WTC11 (cell line): ENCODE measurements at regions not wholly inside any gene's neighbourhood (a gene's known extent, or its start where the extent isn't known, plus 50 kb on each side); places are given as distances from the start of the nearest gene placed in this dataset.

Experiments used
- ATAC-seq: fragments of 200-7000 bp; cut with Tn5 transposase; 2 replicates; pipeline ENCODE4 v1.10.0; 2021; ENCODE audit warnings: mild to moderate bottlenecking, moderate library complexity
- CTCF ChIA-PET: fragments of 300-600 bp; sonication (Branson Sonifier 250); formaldehyde crosslinking; loops from one replicate; lab custom pipeline; 2021; ENCODE audit warnings: antibody characterized with exemption; lab: Charles Lee
- POLR2A ChIA-PET: fragments of 350-600 bp; sonication (Branson Sonifier 250); formaldehyde crosslinking; loops from one replicate; lab custom pipeline; 2021; ENCODE audit warnings: antibody characterized with exemption; lab: Charles Lee
- DNase-seq: peaks from one replicate; pipeline ENCODE4 v3.0.0; 2021; ENCODE audit warnings: low spot score
- H3K27ac Mint-ChIP-seq: 2 replicates; pipeline ENCODE4 v1.8.0; 2021; ENCODE audit warnings: mixed read lengths
- H3K27me3 Mint-ChIP-seq: 2 replicates; pipeline ENCODE4 v1.8.0; 2021; ENCODE audit warnings: low read depth, mild to moderate bottlenecking, moderate library complexity, mixed read lengths
- H3K36me3 Mint-ChIP-seq: 2 replicates; pipeline ENCODE4 v1.8.0; 2021; ENCODE audit warnings: mixed read lengths
- H3K4me1 Mint-ChIP-seq: 2 replicates; pipeline ENCODE4 v1.8.0; 2022; ENCODE audit warnings: mixed read lengths
- H3K4me3 Mint-ChIP-seq: 2 replicates; pipeline ENCODE4 v1.8.0; 2021; ENCODE audit warnings: mild to moderate bottlenecking, moderate library complexity, mixed read lengths
- H3K9me3 Mint-ChIP-seq: 2 replicates; pipeline ENCODE4 v1.8.0; 2021; ENCODE audit warnings: mixed read lengths
- ETV6 ChIP-seq: sonication (generic); formaldehyde crosslinking; IDR thresholded peaks from 2 replicates; pipeline ENCODE4 v1.8.1; 2022; ENCODE audit warnings: mild to moderate bottlenecking, missing genetic modification reagents
- IRF2 ChIP-seq: sonication (generic); formaldehyde crosslinking; IDR thresholded peaks from 2 replicates; pipeline ENCODE4 v1.8.0; 2022; ENCODE audit warnings: low read depth, missing genetic modification reagents, borderline replicate concordance
- JAZF1 ChIP-seq: fragments of 250-450 bp; sonication (Bioruptor Pico); IDR thresholded peaks from 2 replicates; pipeline ENCODE4 v1.9.0; 2021; ENCODE audit warnings: moderate library complexity, mild to moderate bottlenecking, inconsistent platforms
- NR3C1 ChIP-seq: sonication (generic); formaldehyde crosslinking; conservative IDR thresholded peaks from 2 replicates; pipeline ENCODE4 v1.8.1; 2023; ENCODE audit warnings: low read depth, mild to moderate bottlenecking, missing genetic modification reagents
- RORB ChIP-seq: fragments of 250-450 bp; sonication (Bioruptor Pico); IDR thresholded peaks from 2 replicates; pipeline ENCODE4 v1.9.0; 2021; ENCODE audit warnings: mild to moderate bottlenecking
- SP1 ChIP-seq: sonication (generic); formaldehyde crosslinking; conservative IDR thresholded peaks from 2 replicates; pipeline ENCODE4 v1.8.1; 2022; ENCODE audit warnings: missing genetic modification reagents
- TP53 ChIP-seq: sonication (generic); formaldehyde crosslinking; IDR thresholded peaks from 2 replicates; pipeline ENCODE4 v1.8.1; 2023; ENCODE audit warnings: mild to moderate bottlenecking, missing genetic modification reagents
- ZNF423 ChIP-seq: fragments of 250-450 bp; sonication (Bioruptor Pico); IDR thresholded peaks from 2 replicates; pipeline ENCODE4 v2.1.2; 2022; ENCODE audit warnings: mild to moderate bottlenecking, moderate library complexity
- TF ChIP-seq, protein P1 (sequence below): sonication (generic); formaldehyde crosslinking; IDR thresholded peaks from 2 replicates; pipeline ENCODE4 v1.8.0; 2022; ENCODE audit warnings: mild to moderate bottlenecking, missing genetic modification reagents
- TF ChIP-seq, protein P2 (sequence below): fragments of 250-450 bp; sonication (Bioruptor Pico); IDR thresholded peaks from 2 replicates; pipeline ENCODE4 v2.1.2; 2022; ENCODE audit warnings: mild to moderate bottlenecking, moderate library complexity
- TF ChIP-seq, protein P3 (sequence below): sonication (generic); formaldehyde crosslinking; IDR thresholded peaks from 2 replicates; pipeline ENCODE4 v1.8.0; 2023; ENCODE audit warnings: missing genetic modification reagents, mild to moderate bottlenecking, borderline replicate concordance
- TF ChIP-seq, protein P4 (sequence below): sonication (generic); formaldehyde crosslinking; IDR thresholded peaks from 2 replicates; pipeline ENCODE4 v1.8.0; 2022; ENCODE audit warnings: missing genetic modification reagents
- TF ChIP-seq, protein P5 (sequence below): sonication (generic); formaldehyde crosslinking; IDR thresholded peaks from 2 replicates; pipeline ENCODE4 v1.8.0; 2022; ENCODE audit warnings: mild to moderate bottlenecking, missing genetic modification reagents
- TF ChIP-seq, protein P6 (sequence below): sonication (generic); formaldehyde crosslinking; IDR thresholded peaks from 2 replicates; pipeline ENCODE4 v1.8.0; 2023; ENCODE audit warnings: mild to moderate bottlenecking, missing genetic modification reagents

DNA sequence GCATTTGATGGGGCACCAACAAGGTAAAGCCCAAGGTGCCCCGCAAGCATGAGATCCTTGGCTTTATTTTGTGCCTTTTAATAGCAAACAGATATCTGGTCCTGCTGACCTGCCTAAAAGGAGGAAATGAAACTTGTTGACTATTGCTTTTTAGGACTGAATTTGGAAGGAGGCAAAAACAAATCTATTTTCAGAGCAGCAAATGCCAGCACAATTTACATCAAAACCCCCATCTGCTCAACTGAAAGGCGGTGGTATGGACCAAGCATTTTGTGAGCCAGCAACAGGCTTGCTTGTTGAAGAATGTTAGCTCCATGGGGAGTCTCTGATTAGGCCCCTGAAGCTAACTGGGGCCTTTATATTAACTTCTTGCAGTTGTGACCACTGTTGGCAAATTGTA lies 192.6 kb upstream of the E2F8 start (continued):
- TF ChIP-seq IRF2 (CRISPR knock-in tag): no peak
- no peak for TF ChIP-seq TP53 (CRISPR knock-in tag)
- TF ChIP-seq, protein P1, sequence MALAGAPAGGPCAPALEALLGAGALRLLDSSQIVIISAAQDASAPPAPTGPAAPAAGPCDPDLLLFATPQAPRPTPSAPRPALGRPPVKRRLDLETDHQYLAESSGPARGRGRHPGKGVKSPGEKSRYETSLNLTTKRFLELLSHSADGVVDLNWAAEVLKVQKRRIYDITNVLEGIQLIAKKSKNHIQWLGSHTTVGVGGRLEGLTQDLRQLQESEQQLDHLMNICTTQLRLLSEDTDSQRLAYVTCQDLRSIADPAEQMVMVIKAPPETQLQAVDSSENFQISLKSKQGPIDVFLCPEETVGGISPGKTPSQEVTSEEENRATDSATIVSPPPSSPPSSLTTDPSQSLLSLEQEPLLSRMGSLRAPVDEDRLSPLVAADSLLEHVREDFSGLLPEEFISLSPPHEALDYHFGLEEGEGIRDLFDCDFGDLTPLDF (CRISPR knock-in tag): no peak
- TF ChIP-seq RORB: no peak
- TF ChIP-seq NR3C1 (CRISPR knock-in tag): no peak
- TF ChIP-seq JAZF1 (CRISPR knock-in tag): no peak
- TF ChIP-seq ZNF423: no peak
- TF ChIP-seq, protein P2, sequence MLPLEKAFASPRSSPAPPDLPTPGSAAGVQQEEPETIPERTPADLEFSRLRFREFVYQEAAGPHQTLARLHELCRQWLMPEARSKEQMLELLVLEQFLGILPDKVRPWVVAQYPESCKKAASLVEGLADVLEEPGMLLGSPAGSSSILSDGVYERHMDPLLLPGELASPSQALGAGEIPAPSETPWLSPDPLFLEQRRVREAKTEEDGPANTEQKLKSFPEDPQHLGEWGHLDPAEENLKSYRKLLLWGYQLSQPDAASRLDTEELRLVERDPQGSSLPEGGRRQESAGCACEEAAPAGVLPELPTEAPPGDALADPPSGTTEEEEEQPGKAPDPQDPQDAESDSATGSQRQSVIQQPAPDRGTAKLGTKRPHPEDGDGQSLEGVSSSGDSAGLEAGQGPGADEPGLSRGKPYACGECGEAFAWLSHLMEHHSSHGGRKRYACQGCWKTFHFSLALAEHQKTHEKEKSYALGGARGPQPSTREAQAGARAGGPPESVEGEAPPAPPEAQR (CRISPR knock-in tag): no peak

DNA sequence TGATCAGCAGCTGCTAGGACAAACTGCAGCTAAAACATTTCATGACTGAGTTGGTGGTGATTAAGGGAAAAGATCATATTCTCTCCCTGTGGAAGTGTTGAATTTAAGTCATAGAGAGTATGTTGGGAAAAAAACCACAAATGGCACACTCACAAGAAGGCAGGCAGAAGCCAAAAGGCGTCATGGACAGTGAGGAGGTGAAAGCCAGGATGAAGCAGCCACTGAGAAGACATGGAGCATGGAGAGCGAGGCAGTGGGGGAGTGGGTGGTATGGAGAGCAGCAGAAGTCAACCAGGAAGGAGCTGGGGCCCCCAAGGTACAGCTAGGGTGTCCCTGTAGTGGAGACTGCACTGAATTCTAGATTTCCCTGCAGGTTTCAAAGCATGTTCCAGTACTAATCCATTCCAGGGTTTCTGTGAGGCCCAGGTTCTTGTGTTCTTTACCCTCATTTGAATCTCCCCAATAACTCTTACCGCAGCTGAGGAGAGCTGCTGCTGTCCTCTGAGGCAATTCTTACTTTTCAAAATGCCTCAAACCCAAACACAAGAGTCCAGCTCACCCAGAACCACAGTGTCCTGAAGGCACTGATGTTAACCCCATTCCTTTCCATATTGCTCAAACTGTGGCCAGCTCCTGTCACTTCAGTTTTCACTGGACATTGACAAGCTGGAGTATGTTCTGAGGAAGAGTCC lies 191.8 kb upstream of the E2F8 start:
- DNase-seq: no peak
- H3K4me1 Mint-ChIP-seq: peaks cover 36% of the 10 kb centered on the region
- peak; percentile 59 for ATAC-seq
- ChIA-PET POLR2A (no interaction called here), CTCF (interaction anchor here (1.1 to 1.2 kb wide), 2 partner anchors 9 to 120 kb away, joined by 3 read pairs; no protein-coding TSS in a partner anchor)
- no peak overlapping the region for H3K27ac Mint-ChIP-seq
- no peaks in the 10 kb centered on the region for H3K36me3 Mint-ChIP-seq
- no peak for TF ChIP-seq RORB
- TF ChIP-seq, protein P3, sequence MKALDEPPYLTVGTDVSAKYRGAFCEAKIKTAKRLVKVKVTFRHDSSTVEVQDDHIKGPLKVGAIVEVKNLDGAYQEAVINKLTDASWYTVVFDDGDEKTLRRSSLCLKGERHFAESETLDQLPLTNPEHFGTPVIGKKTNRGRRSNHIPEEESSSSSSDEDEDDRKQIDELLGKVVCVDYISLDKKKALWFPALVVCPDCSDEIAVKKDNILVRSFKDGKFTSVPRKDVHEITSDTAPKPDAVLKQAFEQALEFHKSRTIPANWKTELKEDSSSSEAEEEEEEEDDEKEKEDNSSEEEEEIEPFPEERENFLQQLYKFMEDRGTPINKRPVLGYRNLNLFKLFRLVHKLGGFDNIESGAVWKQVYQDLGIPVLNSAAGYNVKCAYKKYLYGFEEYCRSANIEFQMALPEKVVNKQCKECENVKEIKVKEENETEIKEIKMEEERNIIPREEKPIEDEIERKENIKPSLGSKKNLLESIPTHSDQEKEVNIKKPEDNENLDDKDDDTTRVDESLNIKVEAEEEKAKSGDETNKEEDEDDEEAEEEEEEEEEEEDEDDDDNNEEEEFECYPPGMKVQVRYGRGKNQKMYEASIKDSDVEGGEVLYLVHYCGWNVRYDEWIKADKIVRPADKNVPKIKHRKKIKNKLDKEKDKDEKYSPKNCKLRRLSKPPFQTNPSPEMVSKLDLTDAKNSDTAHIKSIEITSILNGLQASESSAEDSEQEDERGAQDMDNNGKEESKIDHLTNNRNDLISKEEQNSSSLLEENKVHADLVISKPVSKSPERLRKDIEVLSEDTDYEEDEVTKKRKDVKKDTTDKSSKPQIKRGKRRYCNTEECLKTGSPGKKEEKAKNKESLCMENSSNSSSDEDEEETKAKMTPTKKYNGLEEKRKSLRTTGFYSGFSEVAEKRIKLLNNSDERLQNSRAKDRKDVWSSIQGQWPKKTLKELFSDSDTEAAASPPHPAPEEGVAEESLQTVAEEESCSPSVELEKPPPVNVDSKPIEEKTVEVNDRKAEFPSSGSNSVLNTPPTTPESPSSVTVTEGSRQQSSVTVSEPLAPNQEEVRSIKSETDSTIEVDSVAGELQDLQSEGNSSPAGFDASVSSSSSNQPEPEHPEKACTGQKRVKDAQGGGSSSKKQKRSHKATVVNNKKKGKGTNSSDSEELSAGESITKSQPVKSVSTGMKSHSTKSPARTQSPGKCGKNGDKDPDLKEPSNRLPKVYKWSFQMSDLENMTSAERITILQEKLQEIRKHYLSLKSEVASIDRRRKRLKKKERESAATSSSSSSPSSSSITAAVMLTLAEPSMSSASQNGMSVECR (CRISPR knock-in tag): no peak
- TF ChIP-seq, protein P4, sequence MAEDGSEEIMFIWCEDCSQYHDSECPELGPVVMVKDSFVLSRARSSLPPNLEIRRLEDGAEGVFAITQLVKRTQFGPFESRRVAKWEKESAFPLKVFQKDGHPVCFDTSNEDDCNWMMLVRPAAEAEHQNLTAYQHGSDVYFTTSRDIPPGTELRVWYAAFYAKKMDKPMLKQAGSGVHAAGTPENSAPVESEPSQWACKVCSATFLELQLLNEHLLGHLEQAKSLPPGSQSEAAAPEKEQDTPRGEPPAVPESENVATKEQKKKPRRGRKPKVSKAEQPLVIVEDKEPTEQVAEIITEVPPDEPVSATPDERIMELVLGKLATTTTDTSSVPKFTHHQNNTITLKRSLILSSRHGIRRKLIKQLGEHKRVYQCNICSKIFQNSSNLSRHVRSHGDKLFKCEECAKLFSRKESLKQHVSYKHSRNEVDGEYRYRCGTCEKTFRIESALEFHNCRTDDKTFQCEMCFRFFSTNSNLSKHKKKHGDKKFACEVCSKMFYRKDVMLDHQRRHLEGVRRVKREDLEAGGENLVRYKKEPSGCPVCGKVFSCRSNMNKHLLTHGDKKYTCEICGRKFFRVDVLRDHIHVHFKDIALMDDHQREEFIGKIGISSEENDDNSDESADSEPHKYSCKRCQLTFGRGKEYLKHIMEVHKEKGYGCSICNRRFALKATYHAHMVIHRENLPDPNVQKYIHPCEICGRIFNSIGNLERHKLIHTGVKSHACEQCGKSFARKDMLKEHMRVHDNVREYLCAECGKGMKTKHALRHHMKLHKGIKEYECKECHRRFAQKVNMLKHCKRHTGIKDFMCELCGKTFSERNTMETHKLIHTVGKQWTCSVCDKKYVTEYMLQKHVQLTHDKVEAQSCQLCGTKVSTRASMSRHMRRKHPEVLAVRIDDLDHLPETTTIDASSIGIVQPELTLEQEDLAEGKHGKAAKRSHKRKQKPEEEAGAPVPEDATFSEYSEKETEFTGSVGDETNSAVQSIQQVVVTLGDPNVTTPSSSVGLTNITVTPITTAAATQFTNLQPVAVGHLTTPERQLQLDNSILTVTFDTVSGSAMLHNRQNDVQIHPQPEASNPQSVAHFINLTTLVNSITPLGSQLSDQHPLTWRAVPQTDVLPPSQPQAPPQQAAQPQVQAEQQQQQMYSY (CRISPR knock-in tag): peak; percentile 98
- H3K9me3 Mint-ChIP-seq: no peaks in the 10 kb centered on the region
- no peaks in the 10 kb centered on the region for H3K27me3 Mint-ChIP-seq
- H3K4me3 Mint-ChIP-seq: no peak overlapping the region

DNA sequence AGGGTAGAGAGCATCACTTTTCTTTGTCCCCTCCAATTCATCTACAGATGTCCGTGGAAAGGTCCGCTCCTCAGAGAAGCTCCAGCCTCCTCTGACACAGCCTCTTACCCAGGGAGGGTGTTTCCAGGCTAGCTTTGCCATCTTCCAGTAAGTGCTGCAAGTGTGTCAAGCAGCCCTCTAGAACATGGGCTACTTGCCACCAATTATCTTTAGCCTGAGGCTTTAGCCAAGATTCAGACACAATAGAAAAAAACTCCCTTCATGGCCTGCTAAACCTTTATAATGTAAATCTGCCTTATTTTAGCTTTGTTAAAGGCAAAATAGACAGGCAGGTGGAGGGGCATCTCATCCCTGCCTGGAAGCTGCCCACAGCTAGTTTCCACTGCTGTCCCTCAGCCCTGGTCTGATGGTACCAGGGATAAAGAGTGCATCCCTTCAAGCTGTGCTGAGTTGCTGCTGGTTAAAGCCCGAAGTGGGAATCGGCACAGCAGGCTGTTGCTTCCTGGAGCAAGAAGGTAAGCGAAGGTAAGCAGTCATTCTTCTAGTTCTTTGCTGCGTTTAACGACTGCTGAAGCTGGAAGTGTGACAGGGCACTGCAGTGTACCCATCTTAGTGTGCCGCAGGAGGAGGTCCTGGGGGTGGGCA lies 190.1 kb upstream of the E2F8 start:
- no peaks in the 10 kb centered on the region for H3K9me3 Mint-ChIP-seq
- no peaks in the 10 kb centered on the region for H3K27me3 Mint-ChIP-seq
- ATAC-seq (peak; percentile 51), DNase-seq (no peak)
- H3K36me3 Mint-ChIP-seq: no peaks in the 10 kb centered on the region
- H3K27ac Mint-ChIP-seq: no peak overlapping the region
- no peak overlapping the region for H3K4me3 Mint-ChIP-seq
- H3K4me1 Mint-ChIP-seq: peaks cover 42% of the 10 kb centered on the region
- ChIA-PET CTCF (interaction anchor here (1.0 kb wide), 1 partner anchor 49 kb away, joined by 3 read pairs; no protein-coding TSS in a partner anchor), POLR2A (no interaction called here)
- TF ChIP-seq ZNF423 (no peak), SP1 (CRISPR knock-in tag) (no peak), ETV6 (CRISPR knock-in tag) (no peak)
- TF ChIP-seq, protein P5, sequence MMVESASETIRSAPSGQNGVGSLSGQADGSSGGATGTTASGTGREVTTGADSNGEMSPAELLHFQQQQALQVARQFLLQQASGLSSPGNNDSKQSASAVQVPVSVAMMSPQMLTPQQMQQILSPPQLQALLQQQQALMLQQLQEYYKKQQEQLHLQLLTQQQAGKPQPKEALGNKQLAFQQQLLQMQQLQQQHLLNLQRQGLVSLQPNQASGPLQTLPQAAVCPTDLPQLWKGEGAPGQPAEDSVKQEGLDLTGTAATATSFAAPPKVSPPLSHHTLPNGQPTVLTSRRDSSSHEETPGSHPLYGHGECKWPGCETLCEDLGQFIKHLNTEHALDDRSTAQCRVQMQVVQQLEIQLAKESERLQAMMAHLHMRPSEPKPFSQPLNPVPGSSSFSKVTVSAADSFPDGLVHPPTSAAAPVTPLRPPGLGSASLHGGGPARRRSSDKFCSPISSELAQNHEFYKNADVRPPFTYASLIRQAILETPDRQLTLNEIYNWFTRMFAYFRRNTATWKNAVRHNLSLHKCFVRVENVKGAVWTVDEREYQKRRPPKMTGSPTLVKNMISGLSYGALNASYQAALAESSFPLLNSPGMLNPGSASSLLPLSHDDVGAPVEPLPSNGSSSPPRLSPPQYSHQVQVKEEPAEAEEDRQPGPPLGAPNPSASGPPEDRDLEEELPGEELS (CRISPR knock-in tag): no peak
- TF ChIP-seq, protein P6, sequence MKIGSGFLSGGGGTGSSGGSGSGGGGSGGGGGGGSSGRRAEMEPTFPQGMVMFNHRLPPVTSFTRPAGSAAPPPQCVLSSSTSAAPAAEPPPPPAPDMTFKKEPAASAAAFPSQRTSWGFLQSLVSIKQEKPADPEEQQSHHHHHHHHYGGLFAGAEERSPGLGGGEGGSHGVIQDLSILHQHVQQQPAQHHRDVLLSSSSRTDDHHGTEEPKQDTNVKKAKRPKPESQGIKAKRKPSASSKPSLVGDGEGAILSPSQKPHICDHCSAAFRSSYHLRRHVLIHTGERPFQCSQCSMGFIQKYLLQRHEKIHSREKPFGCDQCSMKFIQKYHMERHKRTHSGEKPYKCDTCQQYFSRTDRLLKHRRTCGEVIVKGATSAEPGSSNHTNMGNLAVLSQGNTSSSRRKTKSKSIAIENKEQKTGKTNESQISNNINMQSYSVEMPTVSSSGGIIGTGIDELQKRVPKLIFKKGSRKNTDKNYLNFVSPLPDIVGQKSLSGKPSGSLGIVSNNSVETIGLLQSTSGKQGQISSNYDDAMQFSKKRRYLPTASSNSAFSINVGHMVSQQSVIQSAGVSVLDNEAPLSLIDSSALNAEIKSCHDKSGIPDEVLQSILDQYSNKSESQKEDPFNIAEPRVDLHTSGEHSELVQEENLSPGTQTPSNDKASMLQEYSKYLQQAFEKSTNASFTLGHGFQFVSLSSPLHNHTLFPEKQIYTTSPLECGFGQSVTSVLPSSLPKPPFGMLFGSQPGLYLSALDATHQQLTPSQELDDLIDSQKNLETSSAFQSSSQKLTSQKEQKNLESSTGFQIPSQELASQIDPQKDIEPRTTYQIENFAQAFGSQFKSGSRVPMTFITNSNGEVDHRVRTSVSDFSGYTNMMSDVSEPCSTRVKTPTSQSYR (CRISPR knock-in tag): no peak
- TF ChIP-seq, protein P1 (CRISPR knock-in tag): no peak
